Gastroesophageal sphincter (tissue), 4 donors: ENCODE measurements at regions not wholly inside any gene's neighbourhood (a gene's known extent, or its start where the extent isn't known, plus 50 kb on each side); places are given as distances from the start of the nearest gene placed in this dataset.

Experiments used
- ATAC-seq: fragments of 150-250 bp; one replicate; pipeline ENCODE4 v1.9.1; 2016; ENCODE audit warnings: mild to moderate bottlenecking, moderate library complexity
- H3K27ac ChIP-seq, 4 donors: fragments of 200-600 bp; sonication (generic) in 3 of 4; 1 replicate in 3 of 4; 2 replicates in 1 of 4; pipeline ENCODE4 v1.5.1; 2016 to 2019
- H3K27me3 ChIP-seq: fragments of 200-600 bp; sonication (generic); one replicate; pipeline ENCODE4 v1.5.1; 2019
- H3K36me3 ChIP-seq, 2 donors: fragments of 200-600 bp; sonication (generic); one replicate each; pipeline ENCODE4 v1.5.1; 2019; ENCODE audit warnings: control low read depth in 1 of 2
- H3K4me1 ChIP-seq, 3 donors: fragments of 200-600 bp; sonication (generic); 1 replicate in 2 of 3; 2 replicates in 1 of 3; pipeline ENCODE4 v1.5.1; 2016 to 2019; ENCODE audit warnings: control low read depth in 2 of 3
- H3K4me3 ChIP-seq, 2 donors: fragments of 200-600 bp; sonication (generic); one replicate each; pipeline ENCODE4 v1.5.1; 2019; ENCODE audit warnings: mild to moderate bottlenecking in 1 of 2, moderate library complexity in 1 of 2
- H3K9me3 ChIP-seq, 3 donors: fragments of 200-600 bp; sonication (generic); one replicate each; pipeline ENCODE4 v1.5.1; 2017 to 2019; ENCODE audit warnings: control low read depth in 2 of 3
- EP300 ChIP-seq: sonication (generic); formaldehyde crosslinking; IDR thresholded peaks from one replicate; pipeline ENCODE4 v1.6.1; 2017; ENCODE audit warnings: antibody characterized with exemption, mild to moderate bottlenecking
- POLR2A ChIP-seq, 2 donors: fragments of 450-650 bp; IDR thresholded peaks; one replicate each; pipeline ENCODE4 v1.6.1; 2017; ENCODE audit warnings: antibody characterized with exemption in 2 of 2, mild to moderate bottlenecking in 2 of 2, moderate library complexity in 1 of 2
- POLR2AphosphoS5 ChIP-seq: sonication (generic); formaldehyde crosslinking; IDR thresholded peaks from one replicate; pipeline ENCODE4 v1.6.1; 2017; ENCODE audit warnings: antibody characterized with exemption
- WGBS, 2 donors: methylation state at CpG; one replicate each; pipeline ENCODE4 v1.1.5; 2018; ENCODE audit warnings: low coverage in 1 of 2; 5-methylcytosine and 5-hydroxymethylcytosine counted together
- TF ChIP-seq, protein P1 (sequence below), 4 experiments: fragments of 200-600 bp in 2 of 4; fragments of 450-650 bp in 2 of 4; sonication (generic) in 1 of 4; IDR thresholded peaks; one replicate each; pipeline ENCODE4 v1.5.1; 2017 to 2019; ENCODE audit warnings: antibody characterized with exemption in 4 of 4, mild to moderate bottlenecking in 2 of 4, moderate library complexity in 2 of 4

- Histone ChIP-seq H3K36me3 (no peaks in the 10 kb centered on the region), H3K4me1 (no peaks in the 10 kb centered on the region), H3K9me3 (no peaks in the 10 kb centered on the region), H3K4me3 (no peak overlapping the region), H3K27me3 (peaks cover 10% of the 10 kb centered on the region), H3K27ac (no peak overlapping the region)
- TF ChIP-seq, protein P1, sequence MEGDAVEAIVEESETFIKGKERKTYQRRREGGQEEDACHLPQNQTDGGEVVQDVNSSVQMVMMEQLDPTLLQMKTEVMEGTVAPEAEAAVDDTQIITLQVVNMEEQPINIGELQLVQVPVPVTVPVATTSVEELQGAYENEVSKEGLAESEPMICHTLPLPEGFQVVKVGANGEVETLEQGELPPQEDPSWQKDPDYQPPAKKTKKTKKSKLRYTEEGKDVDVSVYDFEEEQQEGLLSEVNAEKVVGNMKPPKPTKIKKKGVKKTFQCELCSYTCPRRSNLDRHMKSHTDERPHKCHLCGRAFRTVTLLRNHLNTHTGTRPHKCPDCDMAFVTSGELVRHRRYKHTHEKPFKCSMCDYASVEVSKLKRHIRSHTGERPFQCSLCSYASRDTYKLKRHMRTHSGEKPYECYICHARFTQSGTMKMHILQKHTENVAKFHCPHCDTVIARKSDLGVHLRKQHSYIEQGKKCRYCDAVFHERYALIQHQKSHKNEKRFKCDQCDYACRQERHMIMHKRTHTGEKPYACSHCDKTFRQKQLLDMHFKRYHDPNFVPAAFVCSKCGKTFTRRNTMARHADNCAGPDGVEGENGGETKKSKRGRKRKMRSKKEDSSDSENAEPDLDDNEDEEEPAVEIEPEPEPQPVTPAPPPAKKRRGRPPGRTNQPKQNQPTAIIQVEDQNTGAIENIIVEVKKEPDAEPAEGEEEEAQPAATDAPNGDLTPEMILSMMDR (IDR thresholded peaks at IDR 0.05) = no peak
- TF ChIP-seq POLR2A (IDR thresholded peaks at IDR 0.05) (no peak), POLR2AphosphoS5 (no peak), EP300 (no peak)
- WGBS, 2 donors = 86 to 89% methylated on average over 8 to 10 of the region's 10 CpGs
- no peak for ATAC-seq
Measured at GRCh38 chr10:130659528-130659927, 523.3 kb downstream of the GLRX3 start.

GRCh38 chr10:130660266-130660665, 524.1 kb downstream of the GLRX3 start:
- Histone ChIP-seq H3K27me3 (peaks cover 10% of the 10 kb centered on the region), H3K36me3 (no peaks in the 10 kb centered on the region), H3K9me3 (no peaks in the 10 kb centered on the region), H3K4me1 (no peaks in the 10 kb centered on the region), H3K4me3 (no peak overlapping the region), H3K27ac (no peak overlapping the region)
- 80% methylated on average over 1 of the region's 3 CpGs; no CpG with 5 or more reads in 1 of the 2 donors for WGBS, 2 donors
- no peak for ATAC-seq
- TF ChIP-seq, protein P1 (IDR thresholded peaks at IDR 0.05) = no peak
- TF ChIP-seq POLR2A (IDR thresholded peaks at IDR 0.05) = no peak
- TF ChIP-seq EP300 = no peak
- no peak for TF ChIP-seq POLR2AphosphoS5

GRCh38 chr10:130661419-130661818, 525.2 kb downstream of the GLRX3 start:
- Histone ChIP-seq H3K27ac (no peak overlapping the region), H3K36me3 (no peaks in the 10 kb centered on the region), H3K4me1 (no peaks in the 10 kb centered on the region), H3K4me3 (no peak overlapping the region), H3K27me3 (peaks cover 6% of the 10 kb centered on the region), H3K9me3 (no peaks in the 10 kb centered on the region)
- WGBS, 2 donors = 83 to 92% methylated on average over 1 to 2 of the region's 7 CpGs
- ATAC-seq = no peak
- TF ChIP-seq EP300 = no peak
- TF ChIP-seq, protein P1 (IDR thresholded peaks at IDR 0.05) = no peak
- TF ChIP-seq POLR2A (IDR thresholded peaks at IDR 0.05) = no peak
- no peak for TF ChIP-seq POLR2AphosphoS5

- H3K4me3 ChIP-seq = no peak overlapping the region
- WGBS, 2 donors = 86 to 89% methylated on average over 12 to 13 of the region's 13 CpGs
- no peak overlapping the region for H3K27ac ChIP-seq
- H3K4me1 ChIP-seq = no peaks in the 10 kb centered on the region
- no peaks in the 10 kb centered on the region for H3K9me3 ChIP-seq
- no peaks in the 10 kb centered on the region for H3K36me3 ChIP-seq
- no peak for ATAC-seq
- H3K27me3 ChIP-seq = no peaks in the 10 kb centered on the region
- TF ChIP-seq, protein P1 (IDR thresholded peaks at IDR 0.05) = no peak
- TF ChIP-seq EP300 = no peak
- TF ChIP-seq POLR2A (IDR thresholded peaks at IDR 0.05) = no peak
- no peak for TF ChIP-seq POLR2AphosphoS5
Measured at GRCh38 chr10:130662775-130663174, 526.6 kb downstream of the GLRX3 start.

DNA sequence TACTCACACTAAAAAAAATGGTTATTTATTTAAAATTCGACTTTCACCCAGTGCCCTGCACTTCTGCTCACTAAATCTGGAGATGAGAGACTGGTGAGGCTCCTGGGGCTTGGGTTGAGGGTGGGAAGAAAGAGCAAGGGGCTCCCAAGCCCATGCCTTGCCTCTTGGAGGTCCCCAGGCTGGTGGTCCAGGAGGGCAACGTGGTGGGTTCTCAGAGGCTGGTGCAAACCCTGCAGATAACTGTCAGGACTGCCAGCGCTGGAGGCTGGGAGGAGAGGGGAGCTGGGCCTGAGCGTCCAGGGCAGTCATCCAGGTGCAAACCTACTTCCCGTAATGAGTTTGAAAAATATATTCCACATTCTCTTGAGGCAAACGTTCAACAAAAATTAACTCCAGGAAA, 528.3 kb downstream of the GLRX3 start:
- H3K4me3 ChIP-seq = no peak overlapping the region
- 44 to 69% methylated on average over 5 of the region's 6 CpGs for WGBS, 2 donors
- H3K4me1 ChIP-seq = no peaks in the 10 kb centered on the region
- TF ChIP-seq POLR2A (IDR thresholded peaks at IDR 0.05) = no peak
- no peak overlapping the region for H3K27ac ChIP-seq
- H3K27me3 ChIP-seq = no peaks in the 10 kb centered on the region
- ATAC-seq = no peak
- no peaks in the 10 kb centered on the region for H3K36me3 ChIP-seq
- H3K9me3 ChIP-seq = no peaks in the 10 kb centered on the region
